Smooth muscle cell (in vitro differentiated cells): ENCODE measurements at regions not wholly inside any gene's neighbourhood (a gene's known extent, or its start where the extent isn't known, plus 50 kb on each side); places are given as distances from the start of the nearest gene placed in this dataset.

Experiments
- DNase-seq: peaks from one replicate; lab custom pipeline; 2025; ENCODE audit not compliant: unreplicated experiment; lab: John Stamatoyannopoulos, UW
- H2AFZ ChIP-seq: fragments of 200-600 bp; sonication (generic); 2 replicates; pipeline ENCODE4 v1.6.0; 2016; ENCODE audit warnings: antibody characterized with exemption, low read depth, mild to moderate bottlenecking
- H3F3A ChIP-seq: fragments of 200-600 bp; sonication (generic); 2 replicates; pipeline ENCODE4 v1.6.0; 2017; ENCODE audit warnings: antibody characterized with exemption, low read depth
- H3K27ac ChIP-seq: fragments of 200-600 bp; sonication (generic); 2 replicates; pipeline ENCODE4 v1.5.1; 2016; ENCODE audit warnings: low read depth, mild to moderate bottlenecking
- H3K27me3 ChIP-seq: fragments of 200-600 bp; sonication (generic); 2 replicates; pipeline ENCODE4 v1.6.1; 2016; ENCODE audit warnings: low read depth, mild to moderate bottlenecking
- H3K36me3 ChIP-seq: fragments of 200-600 bp; sonication (generic); 2 replicates; pipeline ENCODE4 v1.5.1; 2016; ENCODE audit warnings: low read depth
- H3K4me1 ChIP-seq: fragments of 200-600 bp; sonication (generic); 2 replicates; pipeline ENCODE4 v1.5.1; 2016; ENCODE audit warnings: low read depth
- H3K4me2 ChIP-seq: fragments of 200-600 bp; sonication (generic); 2 replicates; pipeline ENCODE4 v1.6.0; 2016; ENCODE audit warnings: mild to moderate bottlenecking
- H3K4me3 ChIP-seq: fragments of 200-600 bp; sonication (generic); 2 replicates; pipeline ENCODE4 v1.5.1; 2016; ENCODE audit warnings: mild to moderate bottlenecking
- H3K79me2 ChIP-seq: fragments of 200-600 bp; sonication (generic); 2 replicates; pipeline ENCODE4 v1.6.0; 2016; ENCODE audit warnings: low read depth, mild to moderate bottlenecking
- H3K9ac ChIP-seq: fragments of 200-600 bp; sonication (generic); 2 replicates; pipeline ENCODE4 v1.6.0; 2016; ENCODE audit warnings: low read depth
- H3K9me3 ChIP-seq: fragments of 200-600 bp; sonication (generic); replicated peaks from 2 replicates; pipeline ENCODE4 v1.5.1; 2016; ENCODE audit warnings: low read depth
- H4K20me1 ChIP-seq: fragments of 200-600 bp; sonication (generic); 2 replicates; pipeline ENCODE4 v1.6.0; 2016; ENCODE audit warnings: low read depth
- WGBS: methylation state at CpG from one replicate; pipeline ENCODE4 v1.1.7; 2016; ENCODE audit warnings: low lambda C conversion rate; 5-methylcytosine and 5-hydroxymethylcytosine counted together
- TF ChIP-seq, protein P1 (sequence below): fragments of 200-600 bp; sonication (generic); IDR thresholded peaks from 2 replicates; pipeline ENCODE4 v1.5.1; 2017; ENCODE audit warnings: borderline replicate concordance, mild to moderate bottlenecking, antibody characterized with exemption; ENCODE audit not compliant: insufficient read depth, poor library complexity, severe bottlenecking

DNA sequence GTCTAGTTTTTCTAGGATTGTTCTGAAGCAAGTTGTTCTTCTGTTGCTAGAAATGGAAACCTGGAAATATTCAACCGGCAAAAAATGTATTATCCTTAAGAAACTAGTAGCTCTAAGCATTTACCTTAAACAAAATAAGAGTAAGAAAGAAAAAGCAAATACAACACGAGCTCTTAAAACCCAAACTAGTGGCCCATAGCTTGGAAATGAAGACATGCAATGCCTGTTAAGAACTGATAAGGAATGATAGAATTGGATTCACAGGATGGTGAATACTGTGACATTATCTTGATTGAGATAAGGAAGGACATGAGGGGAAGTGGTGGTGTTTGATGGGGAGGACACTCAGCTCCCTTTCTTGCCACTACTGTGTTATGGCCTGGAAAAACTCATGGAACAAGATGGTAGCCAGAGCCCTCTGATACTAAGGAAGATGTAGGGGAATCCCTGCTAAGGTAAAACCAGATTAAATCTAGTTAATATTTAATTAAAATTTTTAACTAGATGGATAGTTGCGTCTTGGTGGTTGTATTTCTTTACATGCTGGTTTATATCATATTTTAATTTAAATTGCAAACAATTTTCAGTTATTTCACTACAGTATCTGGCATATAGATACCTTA, 193.8 kb downstream of the LPIN1 start:
- no peak overlapping the region for H3K4me2 ChIP-seq
- 87% methylated on average over 3 of the region's 3 CpGs for WGBS
- TF ChIP-seq, protein P1, sequence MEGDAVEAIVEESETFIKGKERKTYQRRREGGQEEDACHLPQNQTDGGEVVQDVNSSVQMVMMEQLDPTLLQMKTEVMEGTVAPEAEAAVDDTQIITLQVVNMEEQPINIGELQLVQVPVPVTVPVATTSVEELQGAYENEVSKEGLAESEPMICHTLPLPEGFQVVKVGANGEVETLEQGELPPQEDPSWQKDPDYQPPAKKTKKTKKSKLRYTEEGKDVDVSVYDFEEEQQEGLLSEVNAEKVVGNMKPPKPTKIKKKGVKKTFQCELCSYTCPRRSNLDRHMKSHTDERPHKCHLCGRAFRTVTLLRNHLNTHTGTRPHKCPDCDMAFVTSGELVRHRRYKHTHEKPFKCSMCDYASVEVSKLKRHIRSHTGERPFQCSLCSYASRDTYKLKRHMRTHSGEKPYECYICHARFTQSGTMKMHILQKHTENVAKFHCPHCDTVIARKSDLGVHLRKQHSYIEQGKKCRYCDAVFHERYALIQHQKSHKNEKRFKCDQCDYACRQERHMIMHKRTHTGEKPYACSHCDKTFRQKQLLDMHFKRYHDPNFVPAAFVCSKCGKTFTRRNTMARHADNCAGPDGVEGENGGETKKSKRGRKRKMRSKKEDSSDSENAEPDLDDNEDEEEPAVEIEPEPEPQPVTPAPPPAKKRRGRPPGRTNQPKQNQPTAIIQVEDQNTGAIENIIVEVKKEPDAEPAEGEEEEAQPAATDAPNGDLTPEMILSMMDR = no peak
- no peak overlapping the region for H3K4me3 ChIP-seq
- no peak overlapping the region for H3K9ac ChIP-seq
- no peaks in the 10 kb centered on the region for H3F3A ChIP-seq
- H3K27ac ChIP-seq = no peak overlapping the region
- H3K9me3 ChIP-seq = no peaks in the 10 kb centered on the region
- no peaks in the 10 kb centered on the region for H4K20me1 ChIP-seq
- no peaks in the 10 kb centered on the region for H3K27me3 ChIP-seq
- H3K36me3 ChIP-seq = no peaks in the 10 kb centered on the region
- H3K79me2 ChIP-seq = no peaks in the 10 kb centered on the region
- no peaks in the 10 kb centered on the region for H3K4me1 ChIP-seq
- H2AFZ ChIP-seq = no peak overlapping the region
- DNase-seq = no peak

DNA sequence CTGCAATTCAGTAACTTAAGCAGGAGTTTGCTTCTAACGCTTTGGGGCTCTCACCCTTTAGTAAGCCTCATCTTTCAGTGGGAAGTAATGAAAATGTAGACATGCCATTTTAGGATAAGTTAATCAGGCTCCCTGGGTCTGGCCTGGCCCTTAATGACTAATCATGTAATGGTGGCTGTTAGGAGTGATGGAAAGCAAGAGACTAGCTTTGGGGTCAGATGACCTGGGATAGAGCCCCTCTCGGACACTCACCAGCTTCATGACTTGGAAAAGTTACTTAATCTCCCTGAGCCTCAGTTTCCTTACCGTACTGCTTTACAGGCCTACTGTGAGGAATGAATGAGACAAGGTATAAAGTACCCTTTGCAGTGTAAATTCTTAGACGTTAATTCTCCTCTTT, 194.4 kb downstream of the LPIN1 start:
- Histone ChIP-seq H3K27ac (no peak overlapping the region), H3K4me3 (no peak overlapping the region), H3F3A (no peaks in the 10 kb centered on the region), H3K9me3 (no peaks in the 10 kb centered on the region), H3K4me1 (no peaks in the 10 kb centered on the region), H2AFZ (no peak overlapping the region), H3K9ac (no peak overlapping the region), H3K4me2 (no peak overlapping the region), H3K36me3 (no peaks in the 10 kb centered on the region), H4K20me1 (no peaks in the 10 kb centered on the region), H3K79me2 (no peaks in the 10 kb centered on the region), H3K27me3 (no peaks in the 10 kb centered on the region)
- TF ChIP-seq, protein P1 = no peak
- WGBS = 90% methylated on average over 4 of the region's 4 CpGs
- no peak for DNase-seq

- no peak overlapping the region for H3K4me3 ChIP-seq
- no peak overlapping the region for H2AFZ ChIP-seq
- H3K36me3 ChIP-seq = no peaks in the 10 kb centered on the region
- no peak for DNase-seq
- TF ChIP-seq, protein P1 = no peak
- no peak overlapping the region for H3K27ac ChIP-seq
- no peaks in the 10 kb centered on the region for H3K9me3 ChIP-seq
- no peaks in the 10 kb centered on the region for H3F3A ChIP-seq
- H3K27me3 ChIP-seq = no peaks in the 10 kb centered on the region
- no peaks in the 10 kb centered on the region for H3K4me1 ChIP-seq
- H3K79me2 ChIP-seq = no peaks in the 10 kb centered on the region
- no peak overlapping the region for H3K4me2 ChIP-seq
- no peak overlapping the region for H3K9ac ChIP-seq
- no peaks in the 10 kb centered on the region for H4K20me1 ChIP-seq
- WGBS = 67% methylated on average over 17 of the region's 17 CpGs
Measured at GRCh38 chr2:11941201-11942177, 195.1 kb downstream of the LPIN1 start.

GRCh38 chr2:11942178-11942569, 195.7 kb downstream of the LPIN1 start:
- Histone ChIP-seq H4K20me1 (no peaks in the 10 kb centered on the region), H3K4me1 (no peaks in the 10 kb centered on the region), H2AFZ (no peak overlapping the region), H3K4me3 (no peak overlapping the region), H3K4me2 (no peak overlapping the region), H3K9me3 (no peaks in the 10 kb centered on the region), H3K79me2 (no peaks in the 10 kb centered on the region), H3K36me3 (no peaks in the 10 kb centered on the region), H3K27ac (no peak overlapping the region), H3F3A (no peaks in the 10 kb centered on the region), H3K9ac (no peak overlapping the region), H3K27me3 (no peaks in the 10 kb centered on the region)
- no peak for DNase-seq
- TF ChIP-seq, protein P1 = no peak
- 83% methylated on average over 5 of the region's 5 CpGs for WGBS
